Heart right ventricle (tissue), 16 donors: ENCODE measurements at regions not wholly inside any gene's neighbourhood (a gene's known extent, or its start where the extent isn't known, plus 50 kb on each side); places are given as distances from the start of the nearest gene placed in this dataset.
A peak's percentile ranks its signal among the peaks of the same experiment; 100 is the strongest.

ENCODE experiments used
- ATAC-seq, 8 donors: fragments of 200-7000 bp; cut with Tn5 transposase; one replicate each; pipeline ENCODE4 v1.9.1; 2020; ENCODE audit warnings: mild to moderate bottlenecking in 8 of 8, moderate library complexity in 8 of 8, moderate number of reproducible peaks in 1 of 8
- DNase-seq, 2 donors: peaks; one replicate each; pipeline ENCODE4 v3.0.0-alpha.2; 2020
- H3K27ac ChIP-seq, 10 donors: fragments of 200-600 bp; sonication (generic) in 2 of 10; one replicate each; pipeline versions ENCODE4 v1.5.0 to v1.8.0; 2020 to 2022; ENCODE audit warnings: mild to moderate bottlenecking in 3 of 10
- H3K27me3 ChIP-seq, 7 donors: fragments of 200-600 bp; one replicate each; pipeline ENCODE4 v1.8.0; 2021 to 2022; ENCODE audit warnings: mild to moderate bottlenecking in 2 of 7
- H3K36me3 ChIP-seq, 9 donors: fragments of 200-600 bp; sonication (generic) in 1 of 9; one replicate each; pipeline versions ENCODE4 v1.5.0 to v1.8.0; 2020 to 2022; ENCODE audit warnings: mild to moderate bottlenecking in 2 of 9
- H3K4me1 ChIP-seq, 9 donors: fragments of 200-600 bp; sonication (generic) in 1 of 9; one replicate each; pipeline versions ENCODE4 v1.5.0 to v1.8.0; 2020 to 2022; ENCODE audit warnings: mild to moderate bottlenecking in 4 of 9
- H3K4me3 ChIP-seq, 10 donors: fragments of 200-600 bp; sonication (generic) in 2 of 10; one replicate each; pipeline versions ENCODE4 v1.5.0 to v1.8.0; 2020 to 2022; ENCODE audit warnings: mild to moderate bottlenecking in 7 of 10, moderate library complexity in 2 of 10
- H3K9me3 ChIP-seq, 11 donors: fragments of 200-600 bp in 10 of 11; sonication (generic) in 2 of 11; one replicate each; pipeline versions ENCODE4 v1.5.0 to v1.8.0; 2013 to 2022; ENCODE audit warnings: mild to moderate bottlenecking in 2 of 11, control low read depth in 1 of 11, moderate library complexity in 1 of 11
- whole genome bisulfite sequencing, 2 donors: extraction: QIAGEN DNeasy Blood & Tissue Kit; methylation state at CpG; one replicate each; pipeline ENCODE4 v1.1.7; 2013; ENCODE audit warnings: inconsistent platforms in 1 of 2; 5-methylcytosine and 5-hydroxymethylcytosine counted together
- intact Hi-C, 10 donors: fragments of 100-400 bp; cut with DNase I; formaldehyde crosslinking; loops; one replicate each; pipeline versions ENCODE4 v1.11.1 to v1.14.2; 2022
- TF ChIP-seq, protein P1 (sequence below), 9 donors: fragments of 200-600 bp; sonication (generic) in 2 of 9; IDR thresholded peaks; one replicate each; pipeline versions ENCODE4 v1.5.0 to v1.8.0; 2021 to 2022; ENCODE audit warnings: antibody characterized with exemption in 9 of 9, mild to moderate bottlenecking in 5 of 9, moderate library complexity in 1 of 9
- donor health status: Arrhythmogenic right ventricular cardiomyopathy.
- donor health status: ischemic (EF 13 %, LVEDD 7.1; RV severe dilation, severe dysfunction).
- donor health status: healthy with polysubstance abuse.
- donor health status: DM: no; HTN: yes; CAD: no.
- donor health status: DM: no; HTN: no; CAD: no.
- donor health status: ischemic (EF 25% LVEDD 6.9; RV normal size, moderate dysfunction).
- donor health status: ischemic (EF 25% LVEDD 5.7; RV mildly dilated, moderate dysfunction).
- donor health status: healthy.
- donor health status: DM: yes; HTN: yes; CAD: no.
- donor health status: Ischemic cardiomyopathy.
- donor health status: ischemic (EF 35%, LVEDD 5.7; RV mildly dilated, moderate dysfunction).
- donor health status: nonischemic (EF 11% LVEDD 7.7; RV severe dilation, severe dysfunction).
- donor health status: DM: yes; HTN: yes; CAD: no.
- donor health status: PGD.
- donor health status: ischemic (EF 29% LVEDD 5.4; RV normal size, mild dysfunction).
- donor health status: nonischemic (EF 23%, LVEDD 6.1; RV moderate dilation, normal function).

GRCh38 chr18:34491719-34492118, 218.4 kb upstream of the DTNA start:
- H3K4me3 ChIP-seq: no peak overlapping the region
- intact Hi-C loops: loop anchor here in 7 of 10 donors (2.0 to 10.0 kb wide), 10 partner anchors 49 to 303 kb away; no protein-coding TSS in a partner anchor
- ATAC-seq: no peak

GRCh38 chr18:34492652-34493051, 217.4 kb upstream of the DTNA start:
- Histone ChIP-seq H3K4me3 (peak overlapping the region in 9 of 10 donors; percentile 53 to 69 (median 65)), H3K27ac (peak overlapping the region in 9 of 10 donors; percentile 71 to 91 (median 84)), H3K27me3 (peaks cover 0 to 40% (median 0%) of the 10 kb centered on the region in 7 donors), H3K4me1 (peaks cover 0 to 28% (median 10%) of the 10 kb centered on the region in 9 donors), H3K9me3 (no peaks in the 10 kb centered on the region), H3K36me3 (no peaks in the 10 kb centered on the region)
- intact Hi-C loops: loop anchor here in 7 of 10 donors (1.0 to 10.0 kb wide), 11 partner anchors 50 to 302 kb away; no protein-coding TSS in a partner anchor
- ATAC-seq: no peak
- TF ChIP-seq, protein P1, sequence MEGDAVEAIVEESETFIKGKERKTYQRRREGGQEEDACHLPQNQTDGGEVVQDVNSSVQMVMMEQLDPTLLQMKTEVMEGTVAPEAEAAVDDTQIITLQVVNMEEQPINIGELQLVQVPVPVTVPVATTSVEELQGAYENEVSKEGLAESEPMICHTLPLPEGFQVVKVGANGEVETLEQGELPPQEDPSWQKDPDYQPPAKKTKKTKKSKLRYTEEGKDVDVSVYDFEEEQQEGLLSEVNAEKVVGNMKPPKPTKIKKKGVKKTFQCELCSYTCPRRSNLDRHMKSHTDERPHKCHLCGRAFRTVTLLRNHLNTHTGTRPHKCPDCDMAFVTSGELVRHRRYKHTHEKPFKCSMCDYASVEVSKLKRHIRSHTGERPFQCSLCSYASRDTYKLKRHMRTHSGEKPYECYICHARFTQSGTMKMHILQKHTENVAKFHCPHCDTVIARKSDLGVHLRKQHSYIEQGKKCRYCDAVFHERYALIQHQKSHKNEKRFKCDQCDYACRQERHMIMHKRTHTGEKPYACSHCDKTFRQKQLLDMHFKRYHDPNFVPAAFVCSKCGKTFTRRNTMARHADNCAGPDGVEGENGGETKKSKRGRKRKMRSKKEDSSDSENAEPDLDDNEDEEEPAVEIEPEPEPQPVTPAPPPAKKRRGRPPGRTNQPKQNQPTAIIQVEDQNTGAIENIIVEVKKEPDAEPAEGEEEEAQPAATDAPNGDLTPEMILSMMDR (IDR thresholded peaks at IDR 0.05): no peak
- no peak for DNase-seq

More at GRCh38 chr18:34491719-34492118, 218.4 kb upstream of the DTNA start:
- DNase-seq: no peak
- WGBS, 2 donors: 56 to 76% methylated on average over 2 of the region's 2 CpGs
- H3K36me3 ChIP-seq: no peaks in the 10 kb centered on the region
- no peaks in the 10 kb centered on the region for H3K9me3 ChIP-seq
- TF ChIP-seq, protein P1 (IDR thresholded peaks at IDR 0.05): no peak
- peaks cover 0 to 40% (median 0%) of the 10 kb centered on the region in 7 donors for H3K27me3 ChIP-seq
- peaks cover 0 to 23% (median 7%) of the 10 kb centered on the region in 9 donors for H3K4me1 ChIP-seq
- H3K27ac ChIP-seq: no peak overlapping the region

DNA sequence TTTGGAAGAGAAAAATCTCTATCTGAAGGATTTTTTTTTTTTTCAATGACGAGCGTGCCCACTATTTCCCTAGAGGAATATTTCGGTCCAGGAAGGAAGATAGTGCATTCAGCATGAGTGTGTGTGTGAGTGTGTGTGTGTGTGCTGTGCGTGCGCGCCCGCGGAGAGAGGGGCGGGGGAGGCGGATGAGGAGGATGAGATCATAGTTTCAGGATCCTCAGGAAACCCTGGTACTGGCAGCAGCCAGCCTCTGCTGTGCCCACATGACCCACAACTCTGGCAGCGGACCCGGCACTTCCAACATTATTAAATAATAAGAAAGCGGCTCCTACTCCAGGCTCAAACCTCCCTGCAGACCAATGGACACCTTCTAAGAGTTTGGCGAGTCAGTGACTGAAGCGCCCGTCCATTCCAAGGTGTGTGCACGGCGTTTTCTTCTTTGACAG, 217.0 kb upstream of the DTNA start:
- 0% methylated on average over 18 of the region's 18 CpGs for WGBS, 2 donors

DNA sequence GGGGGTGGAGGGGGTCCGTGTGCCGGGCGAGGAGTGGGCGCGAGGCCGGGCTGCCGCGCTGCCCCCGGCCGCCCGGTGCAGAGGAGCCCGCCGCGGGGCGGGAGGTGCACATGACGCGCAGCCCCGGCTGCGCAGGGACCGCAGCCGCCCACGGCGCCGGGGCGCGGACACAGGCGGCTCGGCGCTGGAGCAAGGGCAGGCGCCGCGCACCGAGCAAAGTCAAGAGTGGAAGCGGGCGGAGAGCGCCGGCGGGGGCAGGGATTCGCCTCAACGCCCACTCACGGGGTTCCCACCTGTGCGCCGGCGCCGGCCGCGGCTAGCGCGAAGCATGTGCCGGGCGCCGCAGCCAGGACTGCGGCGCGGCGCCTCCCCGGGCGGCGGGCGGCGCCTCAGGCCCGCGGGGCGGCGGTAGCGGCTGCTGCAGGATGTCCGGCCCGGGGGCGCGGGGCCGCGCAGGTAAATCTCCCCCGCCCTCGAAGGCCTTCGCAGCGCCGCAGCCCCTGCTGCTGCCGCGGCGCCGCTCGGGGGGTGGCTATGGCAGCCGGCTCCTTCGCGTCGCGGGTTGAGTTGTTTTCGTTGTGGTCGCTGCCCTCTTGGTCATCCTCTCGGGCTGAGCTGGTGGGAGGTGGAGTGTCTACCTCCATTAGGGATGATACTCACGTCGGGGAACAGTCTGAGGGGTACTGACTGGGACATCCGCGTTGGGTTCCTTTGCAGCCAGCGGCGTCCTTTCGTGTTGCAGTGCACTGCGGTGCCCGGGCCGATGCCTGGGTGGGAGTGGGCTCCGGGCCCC, 216.3 kb upstream of the DTNA start:
- Histone ChIP-seq H3K4me3 (peak overlapping the region; percentile 42 to 69 (median 65)), H3K27ac (peak overlapping the region; percentile 71 to 91 (median 84)), H3K9me3 (no peaks in the 10 kb centered on the region), H3K4me1 (peaks cover 0 to 28% (median 10%) of the 10 kb centered on the region in 9 donors), H3K36me3 (no peaks in the 10 kb centered on the region), H3K27me3 (peaks cover 0 to 40% (median 0%) of the 10 kb centered on the region in 7 donors)
- WGBS, 2 donors: 0 to 1% methylated on average over 78 to 101 of the region's 101 CpGs
- intact Hi-C loops: loop anchor here in 7 of 10 donors (1.0 to 10.0 kb wide), 11 partner anchors 51 to 301 kb away; no protein-coding TSS in a partner anchor
- TF ChIP-seq, protein P1 (IDR thresholded peaks at IDR 0.05): peak in 2 of 9 donors; percentile 17
- peak; percentile 18 to 43 for DNase-seq
- ATAC-seq: peak; percentile 45 to 83 (median 68)

More for the DNA sequence above, 217.0 kb upstream of the DTNA start:
- Histone ChIP-seq H3K9me3 (no peaks in the 10 kb centered on the region), H3K27ac (peak overlapping the region; percentile 71 to 91 (median 84)), H3K4me1 (peaks cover 0 to 28% (median 10%) of the 10 kb centered on the region in 9 donors), H3K36me3 (no peaks in the 10 kb centered on the region), H3K27me3 (peaks cover 0 to 40% (median 0%) of the 10 kb centered on the region in 7 donors), H3K4me3 (peak overlapping the region; percentile 42 to 69 (median 65))
- ATAC-seq (peak; percentile 87 to 96 (median 93)), DNase-seq (peak; percentile 74 to 85)
- TF ChIP-seq, protein P1 (IDR thresholded peaks at IDR 0.05): no peak
- intact Hi-C loops: loop anchor here in 7 of 10 donors (1.0 to 10.0 kb wide), 11 partner anchors 51 to 302 kb away; no protein-coding TSS in a partner anchor
